K562 (cell line): ENCODE measurements at regions not wholly inside any gene's neighbourhood (a gene's known extent, or its start where the extent isn't known, plus 50 kb on each side); places are given as distances from the start of the nearest gene placed in this dataset.
A peak's percentile ranks its signal among the peaks of the same experiment; 100 is the strongest.

Source experiments
- ATAC-seq: fragments of 200-7000 bp; cut with Tn5 transposase; 3 replicates; pipeline ENCODE4 v1.9.1; 2020; ENCODE audit warnings: moderate library complexity
- BruUV-seq: library from RNA; stranded (reverse); fragments of 400-500 nt; replicated peaks from 2 replicates; lab custom pipeline; 2021; lab: Mats Ljungman, UMichigan
- CTCF ChIA-PET: fragments of 300-600 bp; formaldehyde crosslinking; extraction: SDS; loops from one replicate; lab custom pipeline; 2021; ENCODE audit warnings: low intra/inter-chr PET ratio; lab: Yijun Ruan, JAX
- POLR2A ChIA-PET: fragments of 300-600, 350-650 bp; sonication (Branson Sonifier 250); formaldehyde crosslinking; extraction: SDS; loops from one replicate; lab custom pipeline; 2021; ENCODE audit warnings: antibody characterized with exemption, inconsistent platforms; lab: Yijun Ruan, JAX
- DNase-seq, 4 experiments: peaks; one replicate each; pipeline versions ENCODE4 v3.0.0 to v3.0.0-alpha.2; 2011 to 2018; ENCODE audit warnings: low spot score in 3 of 4, mixed read lengths in 3 of 4; ENCODE audit errors: extremely low read depth in 1 of 4
- FAIRE-seq: peaks from 2 replicates; lab custom pipeline; 2011; peaks lifted over from hg19 to GRCh38; lab: Jason Lieb, UNC
- H2AFZ ChIP-seq: 2 replicates; pipeline ENCODE4 v1.6.0; 2011; ENCODE audit warnings: low read depth, low read length, control low read depth, inconsistent platforms
- H3K27ac ChIP-seq: fragments of 200-600 bp; 3 replicates; pipeline ENCODE4 v1.8.0; 2011; ENCODE audit warnings: low read depth, mild to moderate bottlenecking, control low read depth, inconsistent platforms, low read length, moderate library complexity, mixed read lengths; ENCODE audit errors: extremely low read depth
- H3K27me3 ChIP-seq, 2 experiments: fragments of 300-600 bp in 1 of 2; 2 replicates in 1 of 2; 3 replicates in 1 of 2; pipeline versions ENCODE4 v1.6.0 to v1.8.0; 2011; ENCODE audit warnings: inconsistent platforms in 2 of 2, low read length in 2 of 2, mild to moderate bottlenecking in 1 of 2, mixed read lengths in 1 of 2, moderate library complexity in 1 of 2; ENCODE audit not compliant: control insufficient read depth in 2 of 2, insufficient read depth in 2 of 2
- H3K36me3 ChIP-seq: fragments of 300-600 bp; 3 replicates; pipeline ENCODE4 v1.8.0; 2011; ENCODE audit warnings: mild to moderate bottlenecking, low read length, inconsistent platforms; ENCODE audit not compliant: control insufficient read depth, insufficient read depth
- H3K4me1 ChIP-seq, 2 experiments: fragments of 200-600 bp in 1 of 2; replicated peaks in 1 of 2; 2 replicates in 1 of 2; 3 replicates in 1 of 2; pipeline versions ENCODE4 v1.5.1 to v1.8.0; 2011; ENCODE audit warnings: inconsistent platforms in 2 of 2, low read length in 2 of 2, mild to moderate bottlenecking in 1 of 2, mixed read lengths in 1 of 2, moderate library complexity in 1 of 2; ENCODE audit not compliant: control insufficient read depth in 2 of 2, insufficient read depth in 2 of 2
- H3K4me2 ChIP-seq: 2 replicates; pipeline ENCODE4 v1.6.1; 2011; ENCODE audit warnings: low read length, control low read depth, inconsistent platforms, mixed read lengths; ENCODE audit not compliant: insufficient read depth
- H3K4me3 ChIP-seq: fragments of 200-600 bp; sonication (generic), shearing (Covaris generic); 2 replicates; pipeline ENCODE4 v1.5.1; 2016; ENCODE audit warnings: control low read depth, inconsistent platforms
- H3K79me2 ChIP-seq: fragments of 200-600 bp; 3 replicates; pipeline ENCODE4 v1.8.0; 2011; ENCODE audit warnings: low read length, inconsistent platforms; ENCODE audit not compliant: control insufficient read depth, insufficient read depth
- H3K9ac ChIP-seq, 2 experiments: 2 replicates each; pipeline versions ENCODE4 v1.6.0 to v1.6.1; 2011; ENCODE audit warnings: low read depth in 2 of 2, low read length in 2 of 2, control low read depth in 1 of 2, inconsistent platforms in 1 of 2, mild to moderate bottlenecking in 1 of 2, mixed read lengths in 1 of 2; ENCODE audit not compliant: insufficient read depth in 1 of 2
- H3K9me1 ChIP-seq: one replicate; pipeline ENCODE4 v1.6.0; 2011; ENCODE audit warnings: inconsistent platforms, mild to moderate bottlenecking, low read length, moderate library complexity; ENCODE audit not compliant: control insufficient read depth, insufficient read depth
- H3K9me3 ChIP-seq: replicated peaks from 2 replicates; pipeline ENCODE4 v1.5.1; 2011; ENCODE audit warnings: low read depth, low read length, inconsistent platforms; ENCODE audit not compliant: control insufficient read depth, insufficient read depth
- H4K20me1 ChIP-seq: replicated peaks from 2 replicates; pipeline ENCODE4 v1.6.1; 2011; ENCODE audit warnings: low read length, inconsistent platforms, mixed read lengths; ENCODE audit not compliant: control insufficient read depth, insufficient read depth
- CBX1 ChIP-seq: sonication (generic); IDR thresholded peaks from 2 replicates; pipeline ENCODE4 v1.6.1; 2016; ENCODE audit warnings: antibody characterized with exemption, low read depth, mild to moderate bottlenecking
- FOXA3 ChIP-seq, 2 experiments: fragments of 450-650 bp in 1 of 2; sonication (generic) in 1 of 2; formaldehyde crosslinking; IDR thresholded peaks in 1 of 2; conservative IDR thresholded peaks in 1 of 2; 2 replicates each; pipeline versions ENCODE4 v1.4.0 to v1.8.0; 2020 to 2022; ENCODE audit warnings: mild to moderate bottlenecking in 2 of 2, missing genetic modification reagents in 1 of 2
- HDAC3 ChIP-seq: fragments of 450-650 bp; IDR thresholded peaks from 2 replicates; pipeline ENCODE4 v1.6.1; 2018; ENCODE audit warnings: borderline replicate concordance, mild to moderate bottlenecking, moderate library complexity; ENCODE audit not compliant: partially characterized antibody
- HNRNPL ChIP-seq: fragments of 200-400 bp; formaldehyde crosslinking; IDR thresholded peaks from 2 replicates; pipeline ENCODE4 v1.6.1; 2017; ENCODE audit warnings: low read depth, mild to moderate bottlenecking, low read length
- ILK ChIP-seq: fragments of 450-650 bp; IDR thresholded peaks from 2 replicates; pipeline ENCODE4 v1.6.1; 2016; ENCODE audit warnings: missing genetic modification characterization, low read depth, mild to moderate bottlenecking, missing compliant biosample characterization, moderate library complexity, borderline replicate concordance
- SMAD2 ChIP-seq: fragments of 150-350 bp; IDR thresholded peaks from 2 replicates; pipeline ENCODE4 v1.6.1; 2014; ENCODE audit warnings: low read depth, mild to moderate bottlenecking, low read length
- SRF ChIP-seq, 2 experiments: fragments of 250-450, 450-650 bp in 1 of 2; sonication (Bioruptor Pico) in 1 of 2; sonication (generic) in 1 of 2; formaldehyde crosslinking; IDR thresholded peaks; 2 replicates each; pipeline versions ENCODE4 v1.5.0 to v1.5.1; 2020 to 2022; ENCODE audit warnings: mild to moderate bottlenecking in 1 of 2, missing genetic modification reagents in 1 of 2
- SRSF3 ChIP-seq: fragments of 200-400 bp; formaldehyde crosslinking; IDR thresholded peaks from 2 replicates; pipeline ENCODE4 v1.6.1; 2016; ENCODE audit warnings: mild to moderate bottlenecking, low read length, moderate library complexity; ENCODE audit not compliant: insufficient read depth
- SUPT5H ChIP-seq: fragments of 450-650 bp; IDR thresholded peaks from 2 replicates; pipeline ENCODE4 v1.6.1; 2016
- TSC22D4 ChIP-seq: fragments of 450-650 bp; IDR thresholded peaks from 2 replicates; pipeline ENCODE4 v1.6.1; 2016; ENCODE audit warnings: missing genetic modification characterization, missing biosample characterization, control low read depth
- ZNF507 ChIP-seq: conservative IDR thresholded peaks from 2 replicates; pipeline ENCODE4 v1.6.1; 2017; ENCODE audit warnings: missing genetic modification characterization, missing compliant biosample characterization
- WGBS: fragments of 100-300 bp; shearing (Covaris generic); methylation state at CpG from one replicate; pipeline ENCODE4 v1.1.6; 2016; ENCODE audit warnings: low coverage, mixed read lengths; ENCODE audit not compliant: insufficient coverage; ENCODE audit errors: missing lambda C conversion rate; 5-methylcytosine and 5-hydroxymethylcytosine counted together
- in situ Hi-C: fragments of 300-500 bp; cut with MboI; formaldehyde crosslinking; loops from 4 replicates; pipeline ENCODE4 v1.15.0; 2018; ENCODE audit warnings: inconsistent platforms, mixed read lengths
- intact Hi-C: fragments of 100-400 bp; cut with micrococcal nuclease; formaldehyde crosslinking; loops from 2 replicates; pipeline ENCODE4 v1.14.2; 2022
- TF ChIP-seq, protein P1 (sequence below): fragments of 250-450 bp; sonication (Bioruptor Pico); IDR thresholded peaks from 2 replicates; pipeline ENCODE4 v1.8.0; 2021; ENCODE audit warnings: borderline replicate concordance, mild to moderate bottlenecking, moderate library complexity; ENCODE audit not compliant: poor library complexity, severe bottlenecking
- TF ChIP-seq, protein P2 (sequence below): fragments of 450-650 bp; IDR thresholded peaks from 2 replicates; pipeline ENCODE4 v1.6.1; 2016; ENCODE audit warnings: borderline replicate concordance

DNA sequence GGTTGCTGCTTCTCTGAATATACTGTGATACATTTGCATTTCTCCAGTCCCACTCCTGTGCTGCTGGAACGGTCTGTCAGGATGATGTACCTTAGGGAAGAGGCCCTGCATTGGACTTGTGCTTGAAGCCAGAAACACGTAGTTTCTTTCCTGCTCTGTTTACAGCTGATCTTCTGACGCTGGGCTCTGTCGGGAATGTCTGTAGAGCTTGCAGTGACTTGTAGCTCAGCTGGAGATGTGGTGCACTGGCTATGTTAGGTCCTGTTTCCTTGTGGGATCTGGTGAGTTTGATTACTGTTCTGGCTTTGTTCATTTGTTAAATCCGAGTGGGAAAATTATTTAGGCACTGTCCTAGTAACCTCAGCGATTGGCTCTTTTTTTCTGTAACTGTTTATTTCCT is 137.2 kb upstream of the WDR1 start:
- Histone ChIP-seq H3K36me3 (no peaks in the 10 kb centered on the region; the same call in 2 of the 3 replicates), H3K27ac (no peak overlapping the region), H4K20me1 (no peaks in the 10 kb centered on the region), H3K9me1 (no peaks in the 10 kb centered on the region), H3K4me3 (no peak overlapping the region), H3K9me3 (no peaks in the 10 kb centered on the region), H3K4me1 (no peaks in the 10 kb centered on the region; a peak in 3 of 5 replicates), H3K27me3 (no peaks in the 10 kb centered on the region), H3K79me2 (no peaks in the 10 kb centered on the region), H3K9ac (no peak overlapping the region), H3K4me2 (no peak overlapping the region), H2AFZ (0 out of 2 replicates have a peak overlapping the region, but pooled peaks have one; percentile 29)
- ATAC-seq (no peak), FAIRE-seq (no peak), DNase-seq (no peak)
- CTCF ChIA-PET: no interaction called here
- 45% methylated on average over 6 of the region's 6 CpGs for WGBS
- intact Hi-C loops (no loop called here), in situ Hi-C loops (no loop called here)
- BruUV-seq: no TSS peak
- no peak for TF ChIP-seq CBX1
- no peak for TF ChIP-seq SRF (CRISPR knock-in tag; IDR thresholded peaks at IDR 0.05)
- no peak for TF ChIP-seq SMAD2
- TF ChIP-seq ZNF507 (tag): no peak
- no peak for TF ChIP-seq HNRNPL
- no peak for TF ChIP-seq HDAC3
- POLR2A ChIA-PET: interaction anchor here (0.9 to 1.6 kb wide), 4 partner anchors 14 to 137 kb away, joined by 3 to 4 read pairs (median 3); no protein-coding TSS in a partner anchor

DNA sequence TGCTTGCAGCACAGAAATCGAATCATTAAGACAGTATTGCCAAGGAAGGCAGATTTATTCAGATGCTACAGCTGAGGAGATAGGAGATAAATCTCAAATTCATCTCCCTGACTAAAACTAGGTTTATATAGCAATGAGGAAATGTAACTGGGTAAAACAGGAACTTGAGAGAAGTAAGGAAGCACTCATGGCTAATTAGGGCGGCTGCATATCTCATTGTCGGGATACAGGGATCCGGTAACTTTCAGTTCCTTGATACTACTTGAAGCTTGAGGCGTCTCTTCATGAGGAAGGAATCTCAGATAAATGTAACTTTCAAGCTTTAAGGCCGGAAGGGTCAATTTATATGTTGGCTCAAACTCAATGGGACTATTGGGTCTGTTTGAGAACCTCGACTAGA is 129.2 kb upstream of the WDR1 start:
- H3K9me3 ChIP-seq: no peaks in the 10 kb centered on the region
- CTCF ChIA-PET: no interaction called here
- no peak for FAIRE-seq
- H3K79me2 ChIP-seq: no peaks in the 10 kb centered on the region
- in situ Hi-C loops (no loop called here), intact Hi-C loops (no loop called here)
- H3K9me1 ChIP-seq: no peaks in the 10 kb centered on the region
- DNase-seq: no peak
- no peak for ATAC-seq
- POLR2A ChIA-PET: interaction anchor here (0.7 kb wide), 1 partner anchor 376 kb away, joined by 3 read pairs; no protein-coding TSS in a partner anchor
- H3K27ac ChIP-seq: no peak overlapping the region
- H2AFZ ChIP-seq: peak overlapping the region; percentile 69
- H3K27me3 ChIP-seq: no peaks in the 10 kb centered on the region
- BruUV-seq: no TSS peak
- H3K36me3 ChIP-seq: no peaks in the 10 kb centered on the region; the same call in 2 of the 3 replicates
- no peak overlapping the region for H3K9ac ChIP-seq
- 50% methylated on average over 7 of the region's 7 CpGs for WGBS
- no peaks in the 10 kb centered on the region for H4K20me1 ChIP-seq
- no peak overlapping the region for H3K4me2 ChIP-seq
- peaks cover 0 to 40% of the 10 kb centered on the region in 2 experiments; a peak in 4 of 5 replicates for H3K4me1 ChIP-seq
- H3K4me3 ChIP-seq: no peak overlapping the region
- TF ChIP-seq SRSF3: no peak
- TF ChIP-seq TSC22D4: no peak
- TF ChIP-seq, protein P1, sequence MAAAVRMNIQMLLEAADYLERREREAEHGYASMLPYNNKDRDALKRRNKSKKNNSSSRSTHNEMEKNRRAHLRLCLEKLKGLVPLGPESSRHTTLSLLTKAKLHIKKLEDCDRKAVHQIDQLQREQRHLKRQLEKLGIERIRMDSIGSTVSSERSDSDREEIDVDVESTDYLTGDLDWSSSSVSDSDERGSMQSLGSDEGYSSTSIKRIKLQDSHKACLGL (CRISPR knock-in tag): no peak
- TF ChIP-seq, protein P2, sequence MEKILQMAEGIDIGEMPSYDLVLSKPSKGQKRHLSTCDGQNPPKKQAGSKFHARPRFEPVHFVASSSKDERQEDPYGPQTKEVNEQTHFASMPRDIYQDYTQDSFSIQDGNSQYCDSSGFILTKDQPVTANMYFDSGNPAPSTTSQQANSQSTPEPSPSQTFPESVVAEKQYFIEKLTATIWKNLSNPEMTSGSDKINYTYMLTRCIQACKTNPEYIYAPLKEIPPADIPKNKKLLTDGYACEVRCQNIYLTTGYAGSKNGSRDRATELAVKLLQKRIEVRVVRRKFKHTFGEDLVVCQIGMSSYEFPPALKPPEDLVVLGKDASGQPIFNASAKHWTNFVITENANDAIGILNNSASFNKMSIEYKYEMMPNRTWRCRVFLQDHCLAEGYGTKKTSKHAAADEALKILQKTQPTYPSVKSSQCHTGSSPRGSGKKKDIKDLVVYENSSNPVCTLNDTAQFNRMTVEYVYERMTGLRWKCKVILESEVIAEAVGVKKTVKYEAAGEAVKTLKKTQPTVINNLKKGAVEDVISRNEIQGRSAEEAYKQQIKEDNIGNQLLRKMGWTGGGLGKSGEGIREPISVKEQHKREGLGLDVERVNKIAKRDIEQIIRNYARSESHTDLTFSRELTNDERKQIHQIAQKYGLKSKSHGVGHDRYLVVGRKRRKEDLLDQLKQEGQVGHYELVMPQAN: no peak
- TF ChIP-seq ILK: no peak
- TF ChIP-seq FOXA3 (CRISPR knock-in tag; conservative IDR thresholded peaks at IDR 0.05 in 1 of 2, IDR thresholded peaks at IDR 0.05 in 1 of 2): no peak
- TF ChIP-seq SUPT5H: no peak
